Activated T-cell treated with anti-CD3 and anti-CD28 coated beads, Interleukin-2, amount 50 U/mL, for 48 hours (primary cell): ENCODE measurements at regions not wholly inside any gene's neighbourhood (a gene's known extent, or its start where the extent isn't known, plus 50 kb on each side); places are given as distances from the start of the nearest gene placed in this dataset.
"Not testable (repeated sequence)": the region's sequence is repeated elsewhere in the genome, so short reads cannot be mapped to it uniquely, and the experiment has no call there.

Experiments used
- DNase-seq, 2 experiments: peaks; one replicate each; pipeline ENCODE4 v3.0.0-alpha.2; 2020

- no peak for DNase-seq
Measured at GRCh38 chr5:168120401-168121137, 170.9 kb upstream of the WWC1 start.

- no peak for DNase-seq
Measured at GRCh38 chr5:168121138-168121494, 170.3 kb upstream of the WWC1 start.

GRCh38 chr5:168123631-168124528, 167.6 kb upstream of the WWC1 start:
- peak in 1 of 2 experiments; percentile 19 for DNase-seq

GRCh38 chr5:168125445-168126199, 165.8 kb upstream of the WWC1 start:
- no peak for DNase-seq

- DNase-seq: no peak
Measured at GRCh38 chr5:168126606-168127005, 164.8 kb upstream of the WWC1 start.

GRCh38 chr5:168128111-168128510, 163.3 kb upstream of the WWC1 start:
- no peak for DNase-seq

GRCh38 chr5:168128557-168128956, 162.9 kb upstream of the WWC1 start:
- DNase-seq: no peak

- no peak for DNase-seq
Measured at GRCh38 chr5:168131519-168131918, 159.9 kb upstream of the WWC1 start.

- DNase-seq: no peak
Measured at GRCh38 chr5:168132241-168132641, 159.2 kb upstream of the WWC1 start.

GRCh38 chr5:168135897-168136296, 155.5 kb upstream of the WWC1 start:
- no peak for DNase-seq

- no peak for DNase-seq
Measured at GRCh38 chr5:168136340-168136739, 155.1 kb upstream of the WWC1 start.

- DNase-seq: no peak
Measured at GRCh38 chr5:168137265-168137664, 154.2 kb upstream of the WWC1 start.

GRCh38 chr5:168140241-168140640, 151.2 kb upstream of the WWC1 start:
- no peak for DNase-seq

- no peak for DNase-seq
Measured at GRCh38 chr5:168142402-168142801, 149.0 kb upstream of the WWC1 start.

GRCh38 chr5:168143521-168143920, 147.9 kb upstream of the WWC1 start:
- DNase-seq: not testable (repeated sequence)

GRCh38 chr5:168147106-168147505, 144.3 kb upstream of the WWC1 start:
- DNase-seq: no peak

GRCh38 chr5:168147568-168148360, 143.7 kb upstream of the WWC1 start:
- no peak for DNase-seq

GRCh38 chr5:168151041-168151440, 140.4 kb upstream of the WWC1 start:
- DNase-seq: no peak

GRCh38 chr5:168152660-168153059, 138.8 kb upstream of the WWC1 start:
- DNase-seq: no peak

GRCh38 chr5:168153263-168153875, 138.1 kb upstream of the WWC1 start:
- DNase-seq: no peak

- DNase-seq: no peak
Measured at GRCh38 chr5:168153876-168154270, 137.6 kb upstream of the WWC1 start.

- no peak for DNase-seq
Measured at GRCh38 chr5:168155585-168155984, 135.9 kb upstream of the WWC1 start.
